Tibial nerve (tissue), 4 donors: ENCODE measurements at regions not wholly inside any gene's neighbourhood (a gene's known extent, or its start where the extent isn't known, plus 50 kb on each side); places are given as distances from the start of the nearest gene placed in this dataset.

Source experiments
- EP300 ChIP-seq, 2 donors: sonication (generic); formaldehyde crosslinking; IDR thresholded peaks; one replicate each; pipeline ENCODE4 v1.6.1; 2017; ENCODE audit warnings: antibody characterized with exemption in 2 of 2, mild to moderate bottlenecking in 1 of 2
- POLR2A ChIP-seq, 2 donors: fragments of 450-650 bp; IDR thresholded peaks; one replicate each; pipeline ENCODE4 v1.6.1; 2017; ENCODE audit warnings: antibody characterized with exemption in 2 of 2, mild to moderate bottlenecking in 2 of 2, moderate library complexity in 2 of 2
- TF ChIP-seq, protein P1 (sequence below), 5 experiments: fragments of 200-600 bp in 3 of 5; fragments of 450-650 bp in 2 of 5; sonication (generic) in 3 of 5; IDR thresholded peaks; one replicate each; pipeline ENCODE4 v1.5.1; 2016 to 2019; ENCODE audit warnings: antibody characterized with exemption in 5 of 5, mild to moderate bottlenecking in 3 of 5, moderate library complexity in 2 of 5

DNA sequence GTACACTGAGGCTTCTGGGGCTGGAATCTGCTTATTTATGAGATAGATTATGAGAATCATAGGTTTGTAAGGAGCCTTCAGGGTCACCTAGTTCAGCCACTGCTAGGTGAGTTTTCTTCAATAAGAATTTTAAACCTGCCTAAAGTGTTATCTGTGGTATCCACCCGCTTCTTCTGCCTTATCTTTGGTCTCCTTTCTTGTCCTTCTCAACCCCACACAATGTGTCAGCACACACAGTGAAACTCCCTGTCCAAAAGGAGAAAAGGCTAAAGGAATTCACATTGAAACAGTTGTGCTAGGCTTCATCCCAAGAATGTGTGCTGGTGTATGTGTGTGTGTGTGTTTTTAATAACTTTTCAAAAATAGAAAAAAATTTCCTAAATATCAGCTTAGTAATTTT, 259.3 kb upstream of the BTG1 start:
- TF ChIP-seq, protein P1, sequence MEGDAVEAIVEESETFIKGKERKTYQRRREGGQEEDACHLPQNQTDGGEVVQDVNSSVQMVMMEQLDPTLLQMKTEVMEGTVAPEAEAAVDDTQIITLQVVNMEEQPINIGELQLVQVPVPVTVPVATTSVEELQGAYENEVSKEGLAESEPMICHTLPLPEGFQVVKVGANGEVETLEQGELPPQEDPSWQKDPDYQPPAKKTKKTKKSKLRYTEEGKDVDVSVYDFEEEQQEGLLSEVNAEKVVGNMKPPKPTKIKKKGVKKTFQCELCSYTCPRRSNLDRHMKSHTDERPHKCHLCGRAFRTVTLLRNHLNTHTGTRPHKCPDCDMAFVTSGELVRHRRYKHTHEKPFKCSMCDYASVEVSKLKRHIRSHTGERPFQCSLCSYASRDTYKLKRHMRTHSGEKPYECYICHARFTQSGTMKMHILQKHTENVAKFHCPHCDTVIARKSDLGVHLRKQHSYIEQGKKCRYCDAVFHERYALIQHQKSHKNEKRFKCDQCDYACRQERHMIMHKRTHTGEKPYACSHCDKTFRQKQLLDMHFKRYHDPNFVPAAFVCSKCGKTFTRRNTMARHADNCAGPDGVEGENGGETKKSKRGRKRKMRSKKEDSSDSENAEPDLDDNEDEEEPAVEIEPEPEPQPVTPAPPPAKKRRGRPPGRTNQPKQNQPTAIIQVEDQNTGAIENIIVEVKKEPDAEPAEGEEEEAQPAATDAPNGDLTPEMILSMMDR (IDR thresholded peaks at IDR 0.05): no peak
- TF ChIP-seq POLR2A (IDR thresholded peaks at IDR 0.05) (no peak), EP300 (IDR thresholded peaks at IDR 0.05) (no peak)
